IPS-20b (cell line): ENCODE measurements at regions not wholly inside any gene's neighbourhood (a gene's known extent, or its start where the extent isn't known, plus 50 kb on each side); places are given as distances from the start of the nearest gene placed in this dataset.
"Not testable (repeated sequence)": the region's sequence is repeated elsewhere in the genome, so short reads cannot be mapped to it uniquely, and the experiment has no call there.

Experiments
- H3K27ac ChIP-seq: one replicate; pipeline ENCODE4 v1.5.1; 2013; ENCODE audit warnings: low read length
- H3K27me3 ChIP-seq: 2 replicates; pipeline ENCODE4 v1.6.1; 2013; ENCODE audit warnings: mild to moderate bottlenecking, low read length, inconsistent platforms; ENCODE audit not compliant: insufficient read depth
- H3K36me3 ChIP-seq: 2 replicates; pipeline ENCODE4 v1.6.1; 2013; ENCODE audit warnings: low read depth, mild to moderate bottlenecking, inconsistent platforms, low read length, moderate library complexity; ENCODE audit not compliant: insufficient read depth
- H3K4me1 ChIP-seq: 2 replicates; pipeline ENCODE4 v1.6.1; 2013; ENCODE audit warnings: mild to moderate bottlenecking, control low read depth, inconsistent platforms, low read length, moderate library complexity; ENCODE audit not compliant: insufficient read depth
- H3K4me3 ChIP-seq: 2 replicates; pipeline ENCODE4 v1.5.1; 2013; ENCODE audit warnings: mild to moderate bottlenecking, low read length, inconsistent platforms
- H3K9ac ChIP-seq: 2 replicates; pipeline ENCODE4 v1.6.1; 2013; ENCODE audit warnings: low read depth, mild to moderate bottlenecking, inconsistent platforms, low read length, moderate library complexity
- H3K9me3 ChIP-seq: 2 replicates; pipeline ENCODE4 v1.6.1; 2013; ENCODE audit warnings: mild to moderate bottlenecking, low read depth, low read length, inconsistent platforms; ENCODE audit not compliant: insufficient read depth

DNA sequence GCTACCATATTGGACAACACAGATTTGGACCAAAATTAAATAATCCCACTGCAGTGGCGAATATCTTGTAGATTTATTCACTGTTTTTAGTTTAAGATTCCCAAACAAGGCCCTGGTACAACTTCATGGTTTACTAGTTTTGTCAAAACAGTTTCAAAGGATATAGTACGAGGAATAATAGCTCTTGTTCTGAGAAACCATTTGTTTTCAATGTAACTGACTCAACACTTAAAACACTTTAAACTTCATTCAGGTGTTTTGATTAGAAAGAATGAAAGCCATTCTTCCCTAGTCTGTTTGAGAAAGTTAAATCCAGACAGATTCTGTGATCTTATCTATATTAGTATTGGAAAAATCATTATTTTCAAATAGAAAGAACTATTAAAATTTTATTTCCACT, 276.4 kb upstream of the MKLN1 start:
- Histone ChIP-seq H3K4me3 (no peak overlapping the region), H3K9me3 (no peaks in the 10 kb centered on the region), H3K27me3 (no peaks in the 10 kb centered on the region), H3K4me1 (peaks cover 6% of the 10 kb centered on the region; the same call in 1 of the 2 replicates), H3K27ac (no peak overlapping the region), H3K36me3 (no peaks in the 10 kb centered on the region), H3K9ac (no peak overlapping the region)

DNA sequence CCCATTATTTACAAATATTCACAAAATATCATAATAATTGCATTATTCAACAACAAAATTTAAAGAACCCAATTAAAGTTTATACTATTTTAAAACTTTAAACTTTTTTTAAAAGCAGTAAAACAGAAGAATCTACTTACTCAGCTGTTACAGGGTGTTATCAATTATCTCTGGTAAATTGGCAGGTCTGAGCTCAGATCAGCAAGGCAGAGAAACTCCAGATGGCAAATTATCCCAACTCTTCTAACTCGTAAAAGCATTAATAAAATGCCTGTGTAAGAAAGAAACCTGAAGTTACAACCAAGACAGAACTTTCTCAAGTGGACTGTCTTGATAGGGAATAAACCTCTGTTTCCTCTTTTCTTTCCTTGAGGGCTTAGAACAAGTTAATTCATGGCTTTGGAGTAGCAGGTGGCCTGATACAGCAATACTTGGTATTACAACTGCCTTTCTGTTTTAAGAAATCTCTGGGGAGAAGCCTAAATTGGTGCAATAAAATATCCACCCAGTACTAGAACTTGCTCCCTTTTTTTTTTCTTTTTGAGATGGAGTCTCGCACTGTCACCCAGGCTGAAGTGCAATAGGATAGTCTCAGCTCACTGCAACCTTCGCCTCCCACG, 275.3 kb upstream of the MKLN1 start:
- H3K9ac ChIP-seq, result no peak overlapping the region
- H3K27ac ChIP-seq, result no peak overlapping the region

DNA sequence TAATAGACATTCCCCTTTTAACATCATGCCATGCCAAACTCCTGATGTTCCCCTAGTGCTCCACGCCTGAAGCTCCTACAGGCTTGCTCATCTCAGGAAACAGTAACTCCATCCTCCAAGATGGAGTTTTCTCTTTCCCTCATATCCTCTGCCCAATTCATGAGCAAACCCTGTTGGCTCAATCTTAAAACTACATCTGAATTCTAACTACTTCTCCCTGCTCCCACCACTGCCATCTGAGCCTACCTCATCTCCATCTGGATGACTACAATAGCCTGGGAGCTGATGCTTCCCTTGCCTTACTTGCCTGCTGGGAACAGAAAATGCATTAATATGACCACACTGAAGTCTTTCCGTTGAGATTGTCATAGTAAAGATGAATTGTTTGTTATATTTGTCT, 271.7 kb upstream of the MKLN1 start:
- no peak overlapping the region for H3K9ac ChIP-seq
- no peaks in the 10 kb centered on the region for H3K4me1 ChIP-seq
- no peak overlapping the region for H3K4me3 ChIP-seq
- no peak overlapping the region for H3K27ac ChIP-seq
- H3K9me3 ChIP-seq, result no peaks in the 10 kb centered on the region
- H3K27me3 ChIP-seq, result no peaks in the 10 kb centered on the region
- H3K36me3 ChIP-seq, result no peaks in the 10 kb centered on the region

More for the DNA sequence above, 275.3 kb upstream of the MKLN1 start:
- Histone ChIP-seq H3K9me3 (no peaks in the 10 kb centered on the region), H3K27me3 (no peaks in the 10 kb centered on the region), H3K4me1 (peaks cover 6% of the 10 kb centered on the region; the same call in 1 of the 2 replicates), H3K36me3 (no peaks in the 10 kb centered on the region), H3K4me3 (no peak overlapping the region)

DNA sequence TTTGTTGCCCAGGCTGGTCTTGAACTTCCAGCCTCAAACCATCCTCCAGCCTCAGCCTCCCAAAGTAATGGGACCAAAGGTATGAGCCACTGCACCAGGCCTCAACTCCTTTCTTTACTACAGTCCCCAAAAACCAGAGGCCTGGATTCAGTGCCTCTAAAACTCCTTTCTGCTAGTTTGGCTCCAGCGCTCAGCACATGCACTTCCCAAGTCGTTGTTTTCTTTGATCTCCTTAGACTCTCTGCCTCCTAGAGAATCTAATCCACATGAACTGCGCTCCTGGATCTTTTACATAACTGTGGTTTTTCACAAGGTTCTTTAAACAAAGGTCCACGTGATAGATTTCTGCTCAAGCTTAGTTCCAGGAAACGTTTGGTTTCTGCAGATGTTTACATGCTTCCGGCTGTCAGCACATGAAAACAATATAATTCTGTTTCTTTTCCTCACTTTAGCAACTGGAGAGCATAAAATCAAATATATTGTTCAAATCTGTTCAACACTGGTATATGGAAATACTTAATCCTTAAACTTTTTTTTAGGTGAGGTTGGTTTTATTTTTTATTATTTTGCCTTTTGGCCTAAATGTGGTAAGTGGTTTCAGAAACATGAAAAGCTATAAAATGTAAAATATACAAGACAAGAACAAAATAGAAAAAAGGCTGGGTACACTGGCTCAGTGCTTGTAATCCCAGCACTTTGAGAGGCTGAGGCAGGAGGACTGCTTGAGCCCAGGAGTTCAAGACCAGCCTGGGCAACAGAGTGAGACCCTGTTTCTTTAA, 270.5 kb upstream of the MKLN1 start:
- H3K4me1 ChIP-seq, result no peaks in the 10 kb centered on the region
- no peaks in the 10 kb centered on the region for H3K36me3 ChIP-seq
- H3K4me3 ChIP-seq, result no peak overlapping the region
- H3K9ac ChIP-seq, result no peak overlapping the region
- H3K9me3 ChIP-seq, result no peaks in the 10 kb centered on the region
- H3K27me3 ChIP-seq, result no peaks in the 10 kb centered on the region
- no peak overlapping the region for H3K27ac ChIP-seq

DNA sequence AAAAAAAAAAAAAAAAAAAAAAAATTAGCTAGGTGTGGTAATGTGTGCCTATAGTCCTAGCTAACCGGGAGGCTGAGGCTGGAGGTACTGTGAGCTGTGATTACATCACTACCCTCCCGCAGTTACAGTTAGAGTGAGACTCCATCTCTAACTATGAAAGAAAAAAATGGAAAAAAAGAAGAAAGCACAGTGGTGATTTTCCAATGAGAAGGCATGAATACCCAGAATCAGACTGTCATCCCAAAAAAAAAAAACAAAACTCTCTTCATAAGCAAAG, 269.9 kb upstream of the MKLN1 start:
- Histone ChIP-seq H3K9me3 (no peaks in the 10 kb centered on the region), H3K27me3 (no peaks in the 10 kb centered on the region), H3K9ac (no peak overlapping the region), H3K4me3 (no peak overlapping the region), H3K36me3 (no peaks in the 10 kb centered on the region), H3K27ac (no peak overlapping the region), H3K4me1 (no peaks in the 10 kb centered on the region)

DNA sequence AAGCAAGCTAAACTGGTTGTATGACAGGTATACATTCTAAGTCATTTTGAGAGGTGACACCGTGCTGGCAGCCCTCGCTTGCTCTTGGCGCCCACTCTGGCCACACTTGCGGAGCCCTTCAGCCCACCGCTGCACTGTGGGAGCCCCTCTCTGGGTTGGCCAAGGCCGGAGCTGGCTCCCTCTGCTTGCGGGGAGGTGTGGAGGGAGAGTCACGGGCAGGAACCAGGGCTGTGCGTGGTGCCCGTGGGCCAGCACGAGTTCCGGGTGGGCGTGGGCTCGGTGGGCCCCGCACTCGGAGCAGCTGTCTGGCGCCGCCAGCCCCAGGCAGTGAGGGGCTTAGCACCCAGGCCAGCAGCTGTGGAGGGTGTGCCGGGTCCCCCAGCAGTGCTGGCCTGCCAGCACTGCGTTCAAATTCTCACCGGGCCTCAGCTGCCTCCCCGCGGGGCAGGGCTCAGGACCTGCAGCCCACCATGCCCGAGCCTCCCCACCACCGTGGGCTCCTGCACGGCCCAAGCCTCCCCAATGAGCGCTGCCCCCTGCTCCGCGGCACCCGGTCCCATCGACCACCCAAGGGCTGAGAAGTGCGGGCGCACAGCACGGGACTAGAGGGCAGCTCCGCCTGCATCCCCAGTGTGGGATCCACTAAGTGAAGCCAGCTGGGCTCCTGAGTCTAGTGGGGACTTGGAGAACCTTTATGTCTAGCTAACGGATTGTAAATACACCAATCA, 269.0 kb upstream of the MKLN1 start:
- H3K4me3 ChIP-seq, H3K9me3 ChIP-seq, H3K9ac ChIP-seq, H3K4me1 ChIP-seq, H3K36me3 ChIP-seq, H3K27ac ChIP-seq, H3K27me3 ChIP-seq: not testable (repeated sequence)

DNA sequence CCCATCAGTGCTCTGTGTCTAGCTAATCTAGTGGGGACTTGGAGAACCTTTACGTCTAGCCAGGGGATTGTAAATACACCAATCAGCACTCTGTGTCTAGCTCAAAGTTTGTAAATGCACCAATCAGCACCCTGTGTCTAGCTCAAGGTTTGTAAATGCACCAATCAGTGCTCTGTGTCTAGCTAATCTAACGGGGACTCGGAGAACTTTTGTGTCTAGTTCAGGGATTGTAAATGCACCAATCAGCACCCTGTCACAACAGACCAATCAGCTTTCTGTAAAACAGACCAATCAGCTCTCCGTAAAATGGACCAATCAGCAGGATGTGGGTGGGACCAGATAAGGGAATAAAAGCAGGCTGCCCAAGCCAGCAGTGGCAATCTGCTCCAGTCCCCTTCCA, 268.3 kb upstream of the MKLN1 start:
- H3K27ac ChIP-seq, H3K9ac ChIP-seq, H3K36me3 ChIP-seq, H3K4me1 ChIP-seq, H3K4me3 ChIP-seq, H3K27me3 ChIP-seq, H3K9me3 ChIP-seq: not testable (repeated sequence)

DNA sequence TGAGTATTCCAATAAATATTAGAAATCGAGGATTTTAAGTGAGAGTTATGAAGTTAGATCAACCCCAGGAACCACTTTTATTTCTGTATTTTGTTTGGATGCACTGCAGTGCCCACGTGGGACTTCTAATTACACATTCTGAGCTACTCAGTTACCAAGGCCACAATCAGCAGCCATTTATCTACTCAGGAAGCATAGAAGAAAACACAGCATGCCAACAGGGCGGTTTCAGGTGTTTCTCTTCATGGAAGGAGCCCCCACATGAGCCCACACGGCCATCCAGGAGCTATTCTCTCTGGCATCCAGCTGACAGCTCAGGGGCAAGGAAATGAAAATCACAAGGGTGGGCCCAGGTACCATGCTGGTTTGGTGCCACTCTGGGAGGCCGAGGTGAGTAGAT, 266.5 kb upstream of the MKLN1 start:
- no peaks in the 10 kb centered on the region for H3K9me3 ChIP-seq
- no peak overlapping the region for H3K27ac ChIP-seq
- H3K27me3 ChIP-seq, result no peaks in the 10 kb centered on the region
- H3K4me3 ChIP-seq, result no peak overlapping the region
- no peaks in the 10 kb centered on the region for H3K36me3 ChIP-seq
- H3K4me1 ChIP-seq, result no peaks in the 10 kb centered on the region
- no peak overlapping the region for H3K9ac ChIP-seq

DNA sequence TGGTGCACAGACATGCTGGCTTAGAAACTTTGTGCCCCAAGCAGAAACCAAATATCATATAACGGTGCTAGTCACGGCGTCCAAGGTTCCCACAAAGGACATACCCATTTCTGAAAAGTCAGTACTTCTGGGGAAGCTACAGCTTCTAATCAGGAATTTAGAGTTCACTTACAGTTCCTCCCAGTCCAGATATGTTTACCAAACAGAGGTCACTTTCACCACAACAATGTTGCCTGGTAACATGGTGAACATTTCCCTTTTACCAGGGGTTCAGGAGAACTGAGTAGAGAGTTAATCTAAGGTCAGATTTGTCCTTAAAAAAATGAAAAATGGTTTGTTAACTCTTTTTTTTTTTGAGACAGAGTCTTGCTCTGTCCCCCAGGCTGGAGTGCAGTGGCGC, 265.9 kb upstream of the MKLN1 start:
- Histone ChIP-seq H3K4me1 (no peaks in the 10 kb centered on the region), H3K9ac (no peak overlapping the region), H3K27me3 (no peaks in the 10 kb centered on the region), H3K4me3 (no peak overlapping the region), H3K9me3 (no peaks in the 10 kb centered on the region), H3K27ac (no peak overlapping the region), H3K36me3 (no peaks in the 10 kb centered on the region)

DNA sequence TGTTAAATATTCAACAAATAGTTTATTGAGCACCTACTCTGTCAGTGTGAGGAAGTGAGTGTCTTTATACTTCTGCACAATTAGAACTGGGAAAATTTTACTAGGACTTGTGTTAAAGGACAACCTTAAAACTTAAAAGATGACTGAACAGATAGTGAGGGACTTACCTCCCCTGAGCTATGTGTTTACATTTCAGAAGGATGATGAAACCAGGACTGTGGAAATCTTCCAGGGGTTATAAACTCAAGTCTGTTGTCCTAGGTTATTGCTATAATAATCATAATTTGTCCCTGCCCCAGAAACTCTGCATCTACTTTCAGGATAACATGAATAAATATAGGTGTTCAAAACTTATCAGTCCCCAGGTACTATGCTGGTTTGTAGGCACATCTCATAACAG, 261.0 kb upstream of the MKLN1 start:
- H3K27me3 ChIP-seq, result no peaks in the 10 kb centered on the region

DNA sequence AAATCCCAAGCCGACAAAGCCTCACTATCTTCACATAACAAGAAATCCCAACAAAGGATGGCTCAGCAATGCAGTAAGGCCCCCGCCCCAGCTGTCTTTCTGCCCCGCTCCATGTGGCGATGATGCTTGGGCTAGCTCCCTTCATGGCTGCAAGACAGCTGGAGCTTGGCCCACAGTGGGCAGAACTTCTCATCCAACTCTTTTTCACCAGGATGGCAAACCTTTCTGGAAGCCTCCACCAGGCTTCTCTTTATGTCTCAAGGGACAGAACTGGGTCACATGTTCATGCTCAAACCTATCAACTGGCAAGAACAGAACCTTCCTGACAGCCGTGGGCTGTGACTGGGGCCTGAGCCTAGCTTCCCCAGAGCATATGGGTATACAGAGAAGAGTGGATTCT, 260.5 kb upstream of the MKLN1 start:
- H3K27ac ChIP-seq, result no peak overlapping the region
- no peaks in the 10 kb centered on the region for H3K9me3 ChIP-seq
- no peaks in the 10 kb centered on the region for H3K4me1 ChIP-seq
- no peak overlapping the region for H3K4me3 ChIP-seq
- no peak overlapping the region for H3K9ac ChIP-seq
- H3K36me3 ChIP-seq, result no peaks in the 10 kb centered on the region
- no peaks in the 10 kb centered on the region for H3K27me3 ChIP-seq

More for the DNA sequence above, 261.0 kb upstream of the MKLN1 start:
- Histone ChIP-seq H3K4me1 (no peaks in the 10 kb centered on the region), H3K4me3 (no peak overlapping the region), H3K9ac (no peak overlapping the region), H3K9me3 (no peaks in the 10 kb centered on the region), H3K36me3 (no peaks in the 10 kb centered on the region), H3K27ac (no peak overlapping the region)

DNA sequence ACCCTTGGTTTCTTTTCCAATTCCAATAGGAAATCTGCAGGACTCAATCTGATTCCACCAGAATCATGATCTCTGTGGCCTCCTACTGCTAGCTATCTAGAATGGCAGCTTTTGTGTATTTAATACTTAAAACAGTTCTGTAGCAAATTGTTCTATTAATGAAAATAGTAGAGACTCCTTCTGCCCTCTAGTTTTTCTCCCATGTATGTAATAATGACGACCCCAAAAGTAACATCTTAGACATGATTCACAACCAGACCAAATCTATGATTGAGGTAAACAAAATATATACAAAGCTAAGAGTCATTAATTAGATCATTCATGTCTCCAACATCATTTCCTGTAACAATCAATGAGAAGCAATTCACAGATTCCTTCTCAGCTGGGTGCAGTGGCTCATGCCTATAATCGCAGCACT, 259.1 kb upstream of the MKLN1 start:
- Histone ChIP-seq H3K9me3 (no peaks in the 10 kb centered on the region), H3K27ac (no peak overlapping the region), H3K9ac (no peak overlapping the region), H3K4me3 (no peak overlapping the region), H3K36me3 (no peaks in the 10 kb centered on the region), H3K27me3 (no peaks in the 10 kb centered on the region), H3K4me1 (no peaks in the 10 kb centered on the region)
